Ureter (tissue), 1 donor: ENCODE measurements at regions not wholly inside any gene's neighbourhood (a gene's known extent, or its start where the extent isn't known, plus 50 kb on each side); places are given as distances from the start of the nearest gene placed in this dataset.
"Not testable (repeated sequence)": the region's sequence is repeated elsewhere in the genome, so short reads cannot be mapped to it uniquely, and the experiment has no call there.

ENCODE experiments used
- DNase-seq: peaks from one replicate; pipeline ENCODE4 v3.0.0-alpha.2; 2020; ENCODE audit warnings: low spot score
- donor health status: DM: yes; HTN: yes; CAD: no.

DNA sequence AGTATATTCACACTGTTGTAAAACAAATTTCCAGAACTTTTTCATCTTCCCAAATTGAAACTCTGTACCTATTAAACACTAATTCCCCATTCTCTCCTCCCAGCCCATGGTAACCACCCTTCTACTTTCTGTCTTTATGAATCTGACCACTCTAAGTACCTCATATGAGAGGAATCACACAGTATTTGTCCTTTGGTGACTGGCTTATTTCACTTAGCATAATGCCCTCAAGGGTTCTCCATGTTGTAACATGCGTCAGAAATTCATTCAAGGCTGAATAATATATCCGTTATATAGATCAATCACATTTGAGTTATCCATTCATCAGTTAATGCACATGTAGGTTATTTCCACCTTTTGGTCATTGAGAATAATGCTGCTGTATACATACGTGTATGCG, 162.2 kb downstream of the GOSR1 start:
- DNase-seq, result not testable (repeated sequence)

DNA sequence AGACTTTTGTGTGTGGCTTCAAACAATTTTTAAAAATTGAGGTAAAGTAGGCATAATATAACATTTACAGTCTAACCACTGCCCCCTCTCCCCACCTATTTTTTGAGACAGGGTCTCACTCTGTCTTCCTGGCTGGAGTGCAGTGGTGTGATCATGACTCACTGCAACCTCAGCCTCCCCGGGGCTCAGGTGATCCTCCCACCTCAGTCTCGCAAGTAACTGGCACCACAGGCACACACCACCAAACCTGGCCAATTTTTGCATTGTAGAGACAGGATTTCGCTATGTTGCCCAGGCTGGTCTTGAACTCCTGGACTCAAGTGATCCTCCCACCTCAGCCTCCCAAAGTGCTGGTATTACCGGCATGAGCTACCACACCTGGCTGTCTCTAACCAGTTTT, 161.8 kb downstream of the GOSR1 start:
- DNase-seq, result not testable (repeated sequence)

DNA sequence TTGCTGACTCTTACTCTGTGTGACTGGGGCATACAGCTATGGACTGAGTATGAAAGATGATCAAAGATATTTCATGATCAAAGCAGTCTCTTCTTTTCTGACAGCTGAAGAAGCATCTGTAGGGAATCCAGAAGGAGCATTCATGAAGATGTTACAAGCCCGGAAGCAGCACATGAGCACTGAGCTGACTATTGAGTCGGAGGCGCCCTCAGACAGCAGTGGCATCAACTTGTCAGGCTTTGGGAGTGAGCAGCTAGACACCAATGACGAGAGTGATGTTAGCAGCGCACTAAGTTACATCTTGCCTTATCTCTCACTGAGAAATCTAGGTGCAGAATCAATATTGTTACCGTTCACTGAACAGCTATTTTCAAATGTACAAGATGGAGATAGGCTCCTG, 154.4 kb downstream of the GOSR1 start:
- not testable (repeated sequence) for DNase-seq

DNA sequence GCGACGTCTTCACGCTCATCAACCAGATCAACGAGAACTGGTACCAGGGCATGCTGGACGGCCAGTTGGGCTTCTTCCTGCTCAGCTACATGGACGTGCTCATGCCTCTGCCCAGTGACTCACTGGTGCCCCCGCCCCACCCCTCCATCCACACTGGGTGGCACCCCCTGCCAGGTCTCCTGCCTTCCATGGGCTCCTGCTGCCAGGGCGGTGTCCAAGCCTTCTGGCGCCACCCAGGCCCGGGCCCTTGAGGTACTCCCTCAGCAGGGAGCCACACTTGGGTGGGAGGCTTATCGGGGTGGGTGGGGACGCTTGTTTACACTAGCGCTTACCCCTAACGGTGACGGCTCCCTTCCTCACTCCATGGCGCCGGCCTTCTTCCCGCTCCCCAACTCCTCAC, 148.2 kb downstream of the GOSR1 start:
- not testable (repeated sequence) for DNase-seq

DNA sequence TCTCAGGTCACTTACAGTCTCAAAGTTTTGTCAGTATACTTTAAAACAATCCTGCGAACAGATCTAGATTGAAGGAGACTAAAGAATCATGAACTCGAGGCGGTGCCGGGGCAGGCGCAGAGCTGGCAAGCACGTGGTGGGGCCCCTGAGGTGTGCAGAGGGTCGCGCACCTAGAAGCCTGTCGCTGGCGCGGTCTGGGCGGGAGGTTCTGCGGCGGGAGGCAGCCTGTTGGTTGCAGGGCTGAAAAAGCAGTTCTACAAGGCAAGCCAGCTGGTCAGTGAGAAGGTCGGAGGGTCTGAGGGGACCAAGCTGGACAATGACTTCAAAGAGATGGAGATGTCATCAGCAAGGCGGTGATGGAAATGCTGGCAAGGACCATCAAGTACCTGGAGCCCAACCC, 147.0 kb downstream of the GOSR1 start:
- DNase-seq, result not testable (repeated sequence)

DNA sequence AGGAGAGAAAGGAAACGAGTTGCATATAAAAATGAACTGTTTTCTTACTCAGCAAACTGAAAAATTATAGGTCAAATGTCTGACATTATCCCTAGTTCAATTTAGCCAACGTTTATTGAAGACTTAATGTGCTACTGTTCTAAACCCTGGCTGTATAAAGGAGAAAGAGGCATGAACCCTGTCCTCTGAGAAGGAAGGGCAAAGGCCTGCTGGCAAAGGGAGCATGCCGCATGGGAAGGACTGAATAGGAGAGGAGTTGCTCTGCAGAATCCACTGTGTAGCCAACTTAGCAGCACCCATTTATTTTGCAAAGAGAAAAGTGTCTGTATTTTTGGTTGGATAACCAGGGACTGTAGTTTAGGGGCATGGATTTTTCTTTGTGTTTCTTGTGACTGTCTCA, 132.5 kb downstream of the GOSR1 start:
- not testable (repeated sequence) for DNase-seq

DNA sequence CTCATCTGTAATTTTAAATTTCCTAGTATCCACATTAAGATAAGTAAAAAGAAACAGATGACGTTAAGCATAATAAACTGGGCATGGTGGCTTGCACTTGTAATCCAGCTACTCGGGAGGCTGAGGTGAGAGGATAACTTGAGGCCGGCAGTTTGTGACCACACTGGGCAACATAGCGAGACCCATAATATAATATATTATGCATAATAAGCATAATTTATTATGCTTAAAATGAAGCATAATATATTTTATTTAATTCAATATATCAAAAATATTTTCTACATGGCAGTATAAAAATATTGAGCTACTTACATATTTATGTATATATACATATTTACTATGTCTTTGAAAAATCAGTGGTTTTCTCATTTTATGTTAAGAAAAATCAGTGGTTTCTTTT, 128.3 kb downstream of the GOSR1 start:
- DNase-seq, result no peak

DNA sequence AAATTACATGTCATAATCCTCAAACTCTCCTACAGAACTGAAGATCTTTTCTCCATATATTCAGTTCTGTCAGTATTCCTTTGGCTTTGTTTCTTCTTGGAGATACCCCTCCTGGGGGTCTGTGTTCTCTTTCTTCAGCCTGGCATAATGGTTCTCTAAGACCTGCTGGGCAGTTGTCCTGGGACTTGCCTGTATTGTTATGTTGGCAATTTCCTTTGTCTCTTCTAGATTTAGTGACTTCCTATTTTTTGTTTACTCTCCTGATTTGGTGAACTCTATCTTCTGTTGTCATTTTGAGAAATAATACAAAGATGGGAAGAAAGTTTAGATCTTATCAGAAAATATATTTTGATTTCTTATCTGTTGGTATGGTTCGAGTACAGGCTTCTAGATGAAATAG, 127.8 kb downstream of the GOSR1 start:
- no peak for DNase-seq

DNA sequence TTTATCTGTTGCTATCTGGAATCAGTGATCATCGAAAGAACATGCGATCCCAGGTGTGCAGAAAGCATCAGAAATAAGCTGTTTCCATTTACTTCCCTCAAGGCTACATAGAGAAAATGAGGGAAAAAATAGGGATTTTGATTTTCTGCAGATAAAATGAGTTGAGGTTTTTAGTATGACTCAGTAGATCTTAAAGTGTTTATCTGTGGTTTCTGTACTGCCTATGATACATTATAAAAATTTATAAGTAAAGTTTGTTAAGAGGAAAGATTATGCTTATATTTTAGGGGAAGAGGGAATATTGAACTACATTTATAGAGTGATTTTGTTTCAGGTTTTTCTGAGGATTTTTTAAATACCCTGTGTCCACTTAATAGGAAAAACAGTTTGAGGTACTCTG, 125.2 kb downstream of the GOSR1 start:
- not testable (repeated sequence) for DNase-seq

DNA sequence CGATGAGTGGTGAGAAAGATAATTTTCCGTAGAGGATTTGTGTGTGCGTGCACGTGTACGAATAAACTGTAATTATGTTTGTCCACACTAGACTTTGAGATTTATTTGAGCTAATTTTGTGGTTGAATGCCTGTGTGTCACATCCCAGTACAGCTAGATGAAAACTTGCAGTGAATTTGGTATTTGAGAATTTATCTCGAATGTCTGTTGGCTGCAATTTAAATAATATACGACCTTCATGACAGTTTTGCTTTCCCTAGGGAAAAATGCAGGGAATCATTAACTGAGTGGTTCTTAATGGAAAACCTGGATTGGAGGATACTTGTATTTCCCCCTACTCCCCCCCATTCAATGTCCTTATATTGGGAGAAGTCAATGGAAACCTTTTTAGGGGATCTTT, 124.8 kb downstream of the GOSR1 start:
- not testable (repeated sequence) for DNase-seq

DNA sequence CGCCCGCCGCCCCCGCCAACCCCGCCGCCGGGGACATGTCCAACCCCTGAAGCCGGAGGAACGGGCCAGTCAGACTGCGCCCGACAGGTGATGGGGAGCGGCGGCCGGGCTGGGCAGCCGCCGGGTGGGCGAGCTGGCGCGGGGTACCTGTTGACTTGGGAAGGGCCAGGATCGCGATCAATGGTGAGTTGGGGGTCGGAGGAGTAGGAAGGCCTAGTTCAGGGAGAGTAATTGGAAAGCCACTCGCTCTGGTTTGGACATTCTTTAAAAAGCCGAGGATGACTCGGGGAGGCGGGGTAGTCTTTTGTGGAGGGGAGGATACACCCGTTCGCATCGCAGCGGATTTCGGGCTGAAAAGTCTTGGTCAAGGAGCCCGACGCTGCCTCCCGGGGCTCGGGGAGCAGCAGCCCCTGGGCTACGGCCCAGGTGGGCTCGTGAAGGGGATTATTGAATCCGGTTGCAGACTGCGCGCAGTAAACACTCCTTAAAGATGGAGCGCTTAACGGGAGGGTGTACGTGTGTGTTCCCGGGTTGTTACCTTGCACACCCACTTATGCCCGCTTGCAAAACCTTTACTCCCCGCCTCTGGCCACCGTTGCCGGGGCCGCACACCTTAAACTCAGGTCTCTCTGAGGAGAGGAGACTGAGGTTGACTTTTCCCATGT, 123.8 kb downstream of the GOSR1 start:
- no peak for DNase-seq

DNA sequence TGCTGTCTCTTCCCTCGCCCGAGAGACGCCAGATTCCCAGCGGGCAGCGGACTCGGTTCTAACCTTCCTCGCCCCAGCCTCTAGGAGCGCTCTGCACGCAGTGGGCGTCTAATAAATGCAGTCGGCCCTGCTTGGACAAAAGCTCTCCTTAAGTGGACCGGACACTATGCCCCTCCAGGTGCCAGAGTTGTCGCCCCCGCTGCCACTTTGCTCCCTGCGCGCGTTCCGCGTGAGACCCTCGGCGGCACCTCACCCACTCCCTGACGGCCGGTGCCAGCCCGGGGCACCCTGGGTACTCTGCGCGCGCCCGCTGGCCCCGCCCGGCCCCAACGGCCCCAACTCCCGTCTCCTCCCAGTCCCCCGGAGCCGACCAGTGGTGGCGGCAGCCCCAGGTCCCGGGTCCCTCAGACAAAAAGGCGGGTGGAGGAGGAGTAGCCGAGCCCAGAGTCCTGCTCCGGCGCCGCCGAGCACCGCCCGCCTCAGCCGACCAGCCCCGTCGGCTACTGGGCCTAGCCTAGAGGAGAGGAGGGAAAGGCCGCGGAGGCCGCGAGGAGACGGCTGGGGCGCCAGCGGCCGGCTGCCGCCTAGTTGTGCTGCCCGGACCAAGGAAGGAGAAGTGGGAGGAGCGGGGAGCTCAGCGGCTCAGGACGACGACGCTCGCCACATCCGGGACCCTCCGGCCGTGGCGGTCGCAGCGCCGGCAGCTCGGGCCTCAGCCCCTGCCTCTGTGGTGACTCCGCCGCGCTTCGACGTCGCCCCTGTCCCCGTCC, 123.0 kb downstream of the GOSR1 start:
- peak; percentile 81 for DNase-seq

DNA sequence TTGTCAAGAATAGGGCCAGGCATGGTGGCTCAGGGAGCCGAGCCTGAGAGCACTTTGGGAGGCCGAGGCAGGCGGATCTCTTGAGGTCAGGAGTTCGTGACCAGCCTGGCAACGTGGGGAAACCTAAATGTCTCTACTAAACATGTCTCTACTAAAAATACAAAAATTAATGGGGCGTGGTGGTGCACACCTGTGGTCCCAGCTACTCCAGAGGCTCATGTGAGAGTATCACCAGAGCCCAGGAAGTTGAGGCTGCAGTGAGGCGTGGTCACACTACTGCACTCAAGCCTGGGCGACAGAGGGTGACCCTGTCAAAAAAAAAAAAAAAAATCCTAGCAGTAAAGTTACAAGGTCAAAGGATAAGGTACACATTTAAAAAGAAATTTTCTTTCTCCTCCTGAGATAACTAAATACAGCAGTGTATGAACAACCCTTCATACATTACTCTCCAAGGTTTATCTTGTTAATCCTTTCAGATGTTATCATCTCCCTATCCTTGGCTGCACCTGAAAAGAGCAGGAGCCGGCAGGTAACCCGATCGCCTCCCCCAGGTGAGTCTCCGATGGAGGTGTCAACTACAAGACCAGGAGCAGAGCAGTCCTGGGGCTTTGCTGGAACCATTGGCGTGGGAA, 122.3 kb downstream of the GOSR1 start:
- no peak for DNase-seq

DNA sequence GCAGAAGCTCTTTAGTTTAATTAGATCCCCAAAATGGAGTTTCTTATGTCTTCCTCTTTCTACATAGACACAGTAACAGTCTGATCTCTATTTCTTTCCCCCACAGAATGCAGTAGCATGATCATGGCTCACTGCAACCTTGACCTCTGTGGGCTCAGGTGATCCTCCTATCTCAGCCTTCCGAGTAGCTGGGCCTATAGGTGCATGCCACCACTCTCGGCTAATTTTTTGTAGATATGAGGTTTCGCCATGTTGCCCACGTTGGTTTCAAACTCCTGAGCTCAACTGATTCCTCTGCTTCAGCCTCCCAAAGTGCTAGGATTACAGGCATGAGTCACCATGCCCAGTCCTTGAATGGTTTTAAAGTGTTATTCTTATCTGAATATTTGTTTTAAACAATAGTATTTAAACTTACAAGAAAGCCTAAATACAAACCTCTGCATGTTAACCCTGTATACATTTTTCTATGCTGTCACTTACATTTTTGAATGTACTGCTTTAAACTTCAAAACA, 120.6 kb downstream of the GOSR1 start:
- no peak for DNase-seq

DNA sequence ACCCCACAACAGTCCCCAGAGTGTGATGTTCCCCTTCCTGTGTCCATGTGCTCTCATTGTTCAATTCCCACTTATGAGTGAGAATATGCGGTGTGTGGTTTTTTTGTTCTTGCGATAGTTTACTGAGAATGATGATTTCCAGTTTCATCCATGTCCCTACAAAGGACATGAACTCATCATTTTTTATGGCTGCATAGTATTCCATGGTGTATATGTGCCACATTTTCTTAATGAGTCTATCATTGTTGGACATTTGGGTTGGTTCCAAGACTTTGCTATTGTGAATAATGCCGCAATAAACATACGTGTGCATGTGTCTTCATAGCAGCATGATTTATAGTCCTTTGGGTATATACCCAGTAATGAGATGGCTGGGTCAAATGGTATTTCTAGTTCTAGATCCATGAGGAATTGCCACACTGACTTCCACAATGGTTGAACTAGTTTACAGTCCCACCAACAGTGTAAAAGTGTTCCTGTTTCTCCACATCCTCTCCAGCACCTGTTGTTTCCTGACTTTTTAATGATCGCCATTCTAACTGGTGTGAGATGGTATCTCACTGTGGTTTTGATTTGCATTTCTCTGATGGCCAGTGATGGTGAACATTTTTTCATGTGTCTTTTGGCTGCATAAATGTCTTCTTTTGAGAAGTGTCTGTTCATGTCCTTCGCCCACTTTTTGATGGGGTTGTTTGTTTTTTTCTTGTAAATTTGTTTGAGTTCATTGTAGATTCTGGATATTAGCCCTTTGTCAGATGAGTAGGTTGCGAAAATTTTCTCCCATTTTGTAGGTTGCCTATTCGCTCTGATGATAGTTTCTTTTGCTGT, 120.0 kb downstream of the GOSR1 start:
- not testable (repeated sequence) for DNase-seq

DNA sequence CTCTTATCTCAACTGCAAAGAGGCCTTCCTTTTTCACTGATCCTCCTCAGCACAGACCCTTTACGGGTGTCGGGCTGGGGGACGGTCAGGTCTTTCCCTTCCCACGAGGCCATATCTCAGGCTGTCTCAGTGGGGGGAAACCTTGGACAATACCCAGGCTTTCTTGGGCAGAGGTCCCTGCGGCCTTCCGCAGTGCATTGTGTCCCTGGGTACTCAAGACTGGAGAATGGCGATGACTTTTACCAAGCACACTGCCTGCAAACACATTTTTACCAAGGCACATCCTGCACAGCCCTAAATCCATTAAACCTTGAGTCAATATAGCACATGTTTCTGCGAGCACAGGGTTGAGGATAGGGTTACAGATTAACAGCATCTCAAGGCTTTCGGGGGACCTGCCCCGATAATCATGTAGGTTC, 117.8 kb downstream of the GOSR1 start:
- DNase-seq, result not testable (repeated sequence)

DNA sequence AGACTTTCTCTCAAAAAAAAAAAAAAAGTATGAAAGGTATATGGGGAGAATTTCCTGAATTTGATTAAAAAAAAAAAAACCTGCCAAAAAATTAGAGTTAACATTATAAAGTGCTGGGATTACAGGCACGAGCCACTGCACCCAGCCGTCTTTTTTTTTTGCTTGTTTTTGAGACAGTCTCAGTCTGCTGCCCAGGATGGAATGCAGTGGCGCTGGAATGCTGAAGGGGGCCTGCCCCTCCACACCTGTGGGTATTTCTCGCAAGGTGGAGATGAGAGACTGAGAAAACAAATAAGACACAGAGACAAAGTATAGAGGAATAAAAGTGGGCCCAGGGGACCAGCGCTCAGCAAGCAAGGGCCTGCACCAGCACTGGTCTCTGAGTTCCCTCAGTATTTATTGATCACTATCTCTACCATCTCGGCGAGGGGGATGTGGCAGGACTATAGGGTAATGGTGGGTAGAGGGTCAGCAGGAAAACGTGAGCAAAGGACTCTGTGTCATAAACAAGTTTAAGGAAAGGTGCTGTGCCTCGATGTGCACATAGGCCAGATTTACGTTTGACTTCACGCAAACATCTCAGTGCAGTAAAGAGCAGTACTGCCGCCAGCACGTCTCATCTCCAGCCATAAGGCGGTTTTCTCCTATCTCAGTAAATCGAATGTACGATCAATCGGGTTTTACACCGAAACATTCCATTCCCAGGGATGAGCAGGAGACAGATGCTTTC, 117.2 kb downstream of the GOSR1 start:
- DNase-seq, result no peak

DNA sequence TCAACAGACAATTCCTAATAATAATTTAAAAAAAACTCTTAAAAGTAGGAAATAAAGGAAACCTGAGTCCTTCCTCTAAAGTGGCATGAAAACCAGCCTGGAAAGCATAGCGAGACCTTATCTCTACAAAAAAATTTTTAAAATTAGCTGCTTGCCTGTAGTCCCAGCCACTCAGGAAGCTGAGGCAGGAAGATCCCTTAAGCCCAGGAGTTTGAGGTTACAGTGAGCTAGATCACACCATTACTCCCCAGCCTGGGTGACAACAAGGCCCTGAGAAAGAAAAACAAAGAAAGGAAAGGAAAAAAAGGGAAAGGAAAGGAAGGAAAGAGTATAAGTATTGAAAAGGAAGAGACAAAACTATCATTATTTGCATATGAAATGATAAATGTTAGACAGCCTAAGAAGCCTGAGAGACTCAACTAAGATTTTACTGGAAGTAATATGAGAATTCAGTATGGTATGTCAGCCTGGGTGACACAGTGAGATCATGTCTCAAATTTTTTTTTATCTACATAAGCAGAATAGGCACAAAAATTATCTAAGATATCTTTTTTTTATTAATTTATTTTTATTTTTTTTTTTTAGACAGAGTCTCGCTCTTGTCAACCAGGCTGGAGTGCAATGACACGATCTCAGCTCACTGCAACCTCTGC, 113.0 kb downstream of the GOSR1 start:
- no peak for DNase-seq

DNA sequence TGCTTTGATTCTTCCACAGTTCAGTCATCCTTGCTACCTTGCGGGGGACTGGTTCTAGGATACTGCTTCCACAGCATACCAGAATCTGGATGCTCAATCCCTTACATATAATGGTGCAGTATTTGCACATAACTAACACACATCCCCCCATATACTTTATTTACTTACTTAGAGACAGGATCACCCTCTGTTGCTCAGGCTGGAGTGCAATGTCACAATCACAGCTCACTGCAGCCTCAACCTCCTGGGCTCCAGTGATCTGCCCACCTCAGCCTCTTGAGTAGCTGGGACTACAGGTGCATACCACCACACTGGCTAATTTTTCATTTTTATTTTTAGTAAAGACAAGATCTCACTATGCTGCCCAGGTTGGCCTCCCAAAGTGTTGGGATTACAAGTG, 112.2 kb downstream of the GOSR1 start:
- DNase-seq, result no peak

DNA sequence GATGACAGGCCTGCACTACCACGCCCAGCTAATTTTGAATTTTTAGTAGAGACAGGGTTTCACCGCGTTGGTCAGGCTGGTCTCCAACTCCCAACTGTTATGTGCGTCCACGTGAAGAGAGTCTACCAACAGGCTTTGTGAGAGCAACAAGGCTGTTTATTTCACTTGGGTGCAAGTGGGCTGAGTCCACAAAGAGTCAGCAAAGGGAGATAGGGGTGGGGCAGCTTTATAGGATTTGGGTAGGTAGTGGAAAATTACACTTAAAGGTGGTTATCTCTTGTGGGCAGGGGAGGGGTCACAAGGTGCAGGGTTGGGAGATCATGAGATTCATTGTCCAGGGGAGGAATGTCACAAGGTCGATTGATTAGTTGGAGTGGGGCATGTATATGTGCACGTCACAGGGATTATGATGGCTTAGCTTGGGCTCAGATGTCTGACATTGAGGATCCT, 111.6 kb downstream of the GOSR1 start:
- no peak for DNase-seq
